ENCODE measurements at regions not wholly inside any gene's neighbourhood (a gene's known extent, or its start where the extent isn't known, plus 50 kb on each side); places are given as distances from the start of the nearest gene placed in this dataset.

DNA sequence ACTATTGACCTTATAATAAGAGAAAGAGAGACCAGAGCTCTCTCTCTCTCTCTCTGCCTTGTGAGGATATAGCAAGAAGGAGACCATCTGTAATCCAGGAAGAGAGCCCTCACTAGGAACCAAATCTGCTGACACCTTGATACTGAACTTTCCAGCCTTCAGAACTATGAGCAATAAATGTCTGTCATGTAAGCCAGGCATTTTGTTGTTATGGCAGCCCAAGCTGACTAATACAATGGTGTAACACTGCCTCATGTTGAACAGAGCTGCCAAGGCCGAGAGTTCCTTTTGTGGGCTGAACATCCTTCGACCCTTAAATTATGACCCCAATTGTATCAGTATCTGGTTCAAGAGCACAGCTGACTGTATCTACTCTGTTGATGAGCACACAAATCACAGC, 108.0 kb downstream of the LRRC30 start:
- no peaks in the 10 kb centered on the region for H3K36me3 ChIP-seq
- no peaks in the 10 kb centered on the region for H3K9me3 ChIP-seq
- TF ChIP-seq POLR2A (IDR thresholded peaks at IDR 0.05), result no peak
- TF ChIP-seq, protein P1, sequence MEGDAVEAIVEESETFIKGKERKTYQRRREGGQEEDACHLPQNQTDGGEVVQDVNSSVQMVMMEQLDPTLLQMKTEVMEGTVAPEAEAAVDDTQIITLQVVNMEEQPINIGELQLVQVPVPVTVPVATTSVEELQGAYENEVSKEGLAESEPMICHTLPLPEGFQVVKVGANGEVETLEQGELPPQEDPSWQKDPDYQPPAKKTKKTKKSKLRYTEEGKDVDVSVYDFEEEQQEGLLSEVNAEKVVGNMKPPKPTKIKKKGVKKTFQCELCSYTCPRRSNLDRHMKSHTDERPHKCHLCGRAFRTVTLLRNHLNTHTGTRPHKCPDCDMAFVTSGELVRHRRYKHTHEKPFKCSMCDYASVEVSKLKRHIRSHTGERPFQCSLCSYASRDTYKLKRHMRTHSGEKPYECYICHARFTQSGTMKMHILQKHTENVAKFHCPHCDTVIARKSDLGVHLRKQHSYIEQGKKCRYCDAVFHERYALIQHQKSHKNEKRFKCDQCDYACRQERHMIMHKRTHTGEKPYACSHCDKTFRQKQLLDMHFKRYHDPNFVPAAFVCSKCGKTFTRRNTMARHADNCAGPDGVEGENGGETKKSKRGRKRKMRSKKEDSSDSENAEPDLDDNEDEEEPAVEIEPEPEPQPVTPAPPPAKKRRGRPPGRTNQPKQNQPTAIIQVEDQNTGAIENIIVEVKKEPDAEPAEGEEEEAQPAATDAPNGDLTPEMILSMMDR (IDR thresholded peaks at IDR 0.05 in 4 of 5, conservative IDR thresholded peaks at IDR 0.05 in 1 of 5), result no peak
- in situ Hi-C loops (cut with MboI; ENCODE audit: low sequenced_read_pairs in 4 of 4), result no loop called here
- ATAC-seq (no peak), DNase-seq (no peak)
- H3K27me3 ChIP-seq, result no peaks in the 10 kb centered on the region
- no peak overlapping the region for H3K27ac ChIP-seq
- intact Hi-C loops (cut with DNase I; ENCODE audit: low total_unique reads), result no loop called here
- H3K4me3 ChIP-seq, result no peak overlapping the region
- no peaks in the 10 kb centered on the region for H3K4me1 ChIP-seq

DNA sequence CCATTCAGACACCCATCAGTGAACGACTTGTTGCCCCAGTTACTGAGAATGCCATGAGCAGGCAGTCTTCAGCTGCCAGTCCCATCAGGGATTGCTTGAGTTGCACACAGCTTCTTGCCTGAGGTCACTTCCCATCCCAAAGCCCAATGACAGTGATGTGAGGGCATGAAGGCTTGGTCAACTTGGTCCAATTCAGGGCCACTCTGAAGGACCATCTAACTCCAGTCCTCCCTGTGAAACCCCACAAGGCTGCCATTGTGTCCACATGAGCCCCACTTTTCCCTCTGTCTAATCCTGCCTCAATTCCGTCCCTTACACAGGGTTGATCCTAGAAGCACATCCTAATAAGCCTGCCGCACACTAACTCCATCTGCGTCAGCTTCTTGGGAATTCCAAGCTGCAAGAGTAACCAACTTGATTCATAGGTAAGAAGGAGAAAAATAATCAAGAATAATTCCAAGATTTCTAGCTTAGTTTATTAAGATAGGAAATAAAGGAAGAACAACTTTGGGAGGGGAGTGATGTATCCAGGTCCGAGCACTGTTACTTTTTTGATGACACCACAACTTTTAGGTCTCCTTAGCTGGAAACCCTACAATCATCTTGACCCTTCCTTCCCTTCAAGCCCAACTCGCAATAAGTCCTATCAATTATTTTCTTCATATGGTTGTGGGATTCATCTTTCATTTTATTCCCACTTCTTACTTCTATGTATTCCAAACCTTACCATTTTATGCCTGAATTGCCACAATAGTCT, 110.9 kb downstream of the LRRC30 start:
- intact Hi-C loops (cut with DNase I; ENCODE audit: low total_unique reads) (no loop called here), in situ Hi-C loops (cut with MboI; ENCODE audit: low sequenced_read_pairs in 4 of 4) (no loop called here)

DNA sequence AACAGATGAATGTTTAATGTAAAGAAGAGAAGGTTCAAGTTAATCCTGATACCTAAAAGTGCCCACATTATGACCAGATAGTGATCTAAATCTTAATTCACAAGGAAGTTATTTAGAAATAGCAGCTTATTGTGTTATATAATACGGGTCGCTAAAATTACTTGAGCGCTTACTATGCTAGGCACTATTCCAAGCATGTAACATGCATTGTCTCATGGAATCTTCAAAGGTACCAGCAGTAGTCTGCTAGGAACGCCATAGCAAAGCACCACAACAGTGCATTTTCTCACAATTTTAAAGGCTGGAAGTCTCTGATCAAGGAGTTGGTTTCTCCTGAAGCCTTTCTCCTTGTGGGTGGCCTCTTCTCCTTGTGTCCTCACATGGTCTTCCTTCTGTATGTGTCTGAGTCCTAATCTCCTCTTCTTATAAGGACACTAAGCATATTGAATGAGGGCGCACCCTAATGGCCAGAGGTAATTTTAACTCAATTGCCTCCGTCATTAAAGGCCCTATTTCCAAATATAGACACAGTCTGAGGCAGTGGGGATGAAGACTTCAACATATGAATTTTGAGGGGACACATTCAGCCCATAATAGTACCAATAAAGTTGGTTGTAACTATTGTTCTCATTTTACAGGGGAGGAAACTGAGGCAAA, 118.4 kb downstream of the LRRC30 start:
- DNase-seq (no peak), ATAC-seq (no peak)
- Histone ChIP-seq H3K4me1 (no peaks in the 10 kb centered on the region), H3K9me3 (no peaks in the 10 kb centered on the region), H3K27me3 (no peaks in the 10 kb centered on the region), H3K27ac (no peak overlapping the region), H3K4me3 (no peak overlapping the region), H3K36me3 (no peaks in the 10 kb centered on the region)
- intact Hi-C loops (cut with DNase I; ENCODE audit: low total_unique reads) (no loop called here), in situ Hi-C loops (cut with MboI; ENCODE audit: low sequenced_read_pairs in 4 of 4) (no loop called here)
- no peak for TF ChIP-seq POLR2A (IDR thresholded peaks at IDR 0.05)
- TF ChIP-seq, protein P1 (IDR thresholded peaks at IDR 0.05 in 4 of 5, conservative IDR thresholded peaks at IDR 0.05 in 1 of 5), result no peak

More for the DNA sequence above, 110.9 kb downstream of the LRRC30 start:
- no peaks in the 10 kb centered on the region for H3K9me3 ChIP-seq
- H3K4me3 ChIP-seq, result no peak overlapping the region
- H3K27me3 ChIP-seq, result no peaks in the 10 kb centered on the region
- no peak for DNase-seq
- no peak for ATAC-seq
- TF ChIP-seq, protein P1 (IDR thresholded peaks at IDR 0.05 in 4 of 5, conservative IDR thresholded peaks at IDR 0.05 in 1 of 5), result no peak
- no peak for TF ChIP-seq POLR2A (IDR thresholded peaks at IDR 0.05)
- no peaks in the 10 kb centered on the region for H3K4me1 ChIP-seq
- no peak overlapping the region for H3K27ac ChIP-seq
- H3K36me3 ChIP-seq, result no peaks in the 10 kb centered on the region

DNA sequence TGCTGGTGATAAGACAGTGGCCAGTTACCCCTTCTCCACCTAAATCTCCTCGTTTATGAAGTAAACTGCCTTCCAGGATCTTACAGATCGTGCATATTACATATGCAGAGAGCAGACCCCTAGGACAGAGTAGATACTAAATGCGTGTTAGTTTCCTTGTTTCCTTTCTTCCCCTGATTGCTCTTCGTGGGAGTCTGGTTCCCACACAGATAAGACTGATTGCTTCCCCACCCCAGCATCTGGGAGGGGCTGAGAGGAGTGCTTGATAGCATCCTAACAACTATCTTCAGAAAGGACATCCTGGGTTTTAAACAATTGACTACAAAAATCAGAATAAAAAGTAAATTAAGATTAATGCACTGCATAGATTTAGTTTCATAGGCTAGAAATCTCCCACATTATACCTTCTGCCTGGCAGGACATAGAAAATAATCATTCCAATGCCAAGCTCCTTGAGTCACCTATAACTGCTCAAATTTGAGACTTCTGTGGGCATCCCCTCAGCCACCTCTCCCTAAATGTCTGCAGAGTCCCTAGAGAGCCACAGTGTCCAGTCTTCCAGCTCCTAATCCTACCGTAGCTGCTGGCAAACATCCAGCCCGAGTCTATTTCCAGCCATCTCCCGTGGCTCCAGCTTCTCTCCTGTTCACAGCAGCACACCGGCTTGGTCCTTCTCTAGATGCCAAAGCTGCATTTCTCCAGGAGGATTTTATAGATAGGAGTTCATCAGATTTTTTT, 128.3 kb downstream of the LRRC30 start:
- DNase-seq, result no peak
- in situ Hi-C loops (cut with MboI; ENCODE audit: low sequenced_read_pairs in 4 of 4), result no loop called here
- no peaks in the 10 kb centered on the region for H3K9me3 ChIP-seq
- no peak overlapping the region for H3K4me3 ChIP-seq
- H3K4me1 ChIP-seq, result no peaks in the 10 kb centered on the region
- ATAC-seq, result no peak
- intact Hi-C loops (cut with DNase I; ENCODE audit: low total_unique reads), result no loop called here
- no peaks in the 10 kb centered on the region for H3K27me3 ChIP-seq
- no peaks in the 10 kb centered on the region for H3K36me3 ChIP-seq
- H3K27ac ChIP-seq, result no peak overlapping the region
- no peak for TF ChIP-seq POLR2A (IDR thresholded peaks at IDR 0.05)
- TF ChIP-seq, protein P1 (IDR thresholded peaks at IDR 0.05 in 4 of 5, conservative IDR thresholded peaks at IDR 0.05 in 1 of 5), result no peak
